ENCODE measurements at regions not wholly inside any gene's neighbourhood (a gene's known extent, or its start where the extent isn't known, plus 50 kb on each side); places are given as distances from the start of the nearest gene placed in this dataset.

DNA sequence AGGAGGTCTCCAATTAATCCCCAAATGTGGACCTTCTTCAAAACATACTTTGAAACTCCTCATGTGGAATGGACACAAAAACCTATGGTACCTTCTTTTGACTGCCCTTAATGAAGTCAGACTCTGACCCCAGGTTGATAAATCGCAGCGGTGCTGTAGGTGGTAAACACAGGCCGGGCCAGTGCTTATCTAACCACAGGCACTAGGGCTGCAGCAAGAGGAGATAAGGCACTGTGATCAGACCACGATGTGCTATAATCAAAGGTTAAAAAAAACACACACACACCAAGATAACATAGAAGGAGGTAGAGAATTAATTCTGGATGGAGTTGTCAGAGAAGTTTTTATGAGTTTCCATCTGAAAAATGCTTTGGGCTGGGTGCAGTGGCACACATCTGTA, 52.3 kb upstream of the SIPA1L2 start:
- no peak for DNase-seq

DNA sequence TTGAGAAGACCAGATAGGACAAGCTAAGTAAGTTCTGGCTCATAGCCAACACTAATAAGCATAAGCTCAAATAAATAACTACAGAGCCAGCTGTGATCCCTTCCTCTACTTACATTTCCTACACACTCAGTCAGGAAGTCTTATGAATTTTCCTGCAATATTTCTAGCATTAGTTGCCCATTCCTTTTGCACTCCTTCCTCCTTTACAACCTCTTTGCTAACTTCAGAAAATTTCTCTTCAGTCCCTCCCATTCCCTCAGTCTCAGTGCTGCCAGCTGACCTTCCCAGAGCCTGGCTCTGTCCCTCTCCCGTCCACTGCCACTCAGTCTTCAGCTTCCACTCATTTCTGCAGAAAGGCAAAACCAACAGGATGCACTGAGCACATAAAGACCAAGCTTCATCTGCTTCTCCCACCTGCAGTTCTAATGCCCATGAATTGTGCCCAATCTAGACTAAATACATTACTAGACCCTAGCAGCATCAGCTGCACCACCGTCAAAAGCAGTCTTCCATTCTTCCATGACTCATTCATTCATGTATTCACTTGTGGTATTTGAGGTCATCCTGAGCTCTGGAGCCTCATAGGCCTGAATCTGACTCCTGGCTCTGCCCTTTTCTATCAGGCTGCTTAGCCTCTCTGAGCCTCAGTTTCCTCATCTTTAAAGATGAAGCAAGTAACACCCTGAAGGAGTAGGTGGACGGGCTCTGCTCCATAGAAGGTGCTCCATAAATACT, 54.6 kb upstream of the SIPA1L2 start:
- DNase-seq: peak; percentile 52

DNA sequence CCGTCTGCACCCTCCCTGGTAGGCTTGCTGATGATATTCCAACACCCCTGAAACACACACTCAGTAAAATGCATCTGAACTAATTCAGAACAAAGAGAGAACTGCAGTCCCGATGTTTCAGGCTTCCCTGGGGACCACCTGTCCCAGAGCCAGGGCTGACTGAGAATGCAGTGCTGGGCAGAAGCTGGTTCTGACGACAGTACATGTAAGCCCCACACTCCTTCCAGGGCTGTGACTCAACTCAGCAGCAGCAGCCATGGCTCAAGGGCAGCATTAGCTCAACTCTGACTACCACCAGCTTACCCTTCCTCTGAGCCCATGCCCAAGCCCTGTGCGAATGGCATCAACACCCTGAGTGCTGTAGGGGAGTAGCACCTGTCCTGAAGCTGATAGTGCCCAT, 56.4 kb upstream of the SIPA1L2 start:
- no peak for DNase-seq

DNA sequence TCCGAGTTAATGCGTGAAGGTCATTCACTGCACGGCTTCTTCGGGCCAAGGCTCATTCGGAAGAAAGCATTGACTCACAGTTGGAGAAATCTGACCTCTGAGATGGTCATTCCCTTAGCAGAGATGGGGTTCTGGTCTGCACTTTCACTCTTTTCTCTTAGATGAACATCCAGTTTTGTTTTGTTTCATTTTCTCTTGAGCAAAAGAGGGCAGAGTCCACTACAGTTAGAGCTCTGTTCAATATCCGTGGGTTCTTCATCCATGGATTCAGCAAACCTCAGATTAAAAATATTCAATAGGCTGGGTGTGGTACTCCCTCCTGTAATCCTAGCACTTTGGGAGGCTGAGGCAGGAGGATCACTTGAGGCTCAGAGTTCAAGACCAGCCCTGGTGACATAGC, 57.4 kb upstream of the SIPA1L2 start:
- DNase-seq: no peak

DNA sequence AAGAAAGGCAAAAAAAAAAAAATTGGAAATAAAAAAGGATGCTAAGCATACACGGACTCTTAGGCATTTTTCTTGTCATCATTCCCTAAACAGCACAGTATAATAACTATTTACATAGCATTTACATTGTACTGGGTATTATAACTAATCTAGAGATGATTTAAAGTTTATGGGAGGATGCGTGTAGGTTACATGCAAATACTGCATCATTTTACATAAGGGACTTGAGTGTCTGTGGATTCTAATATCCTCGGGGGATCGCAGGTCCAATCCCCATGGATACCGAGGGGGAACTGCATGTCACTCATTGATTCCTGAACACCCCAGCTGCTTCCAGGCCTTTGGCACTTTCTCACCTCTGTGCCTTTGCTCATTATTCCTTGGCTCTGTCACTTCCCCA, 57.8 kb upstream of the SIPA1L2 start:
- no peak for DNase-seq

DNA sequence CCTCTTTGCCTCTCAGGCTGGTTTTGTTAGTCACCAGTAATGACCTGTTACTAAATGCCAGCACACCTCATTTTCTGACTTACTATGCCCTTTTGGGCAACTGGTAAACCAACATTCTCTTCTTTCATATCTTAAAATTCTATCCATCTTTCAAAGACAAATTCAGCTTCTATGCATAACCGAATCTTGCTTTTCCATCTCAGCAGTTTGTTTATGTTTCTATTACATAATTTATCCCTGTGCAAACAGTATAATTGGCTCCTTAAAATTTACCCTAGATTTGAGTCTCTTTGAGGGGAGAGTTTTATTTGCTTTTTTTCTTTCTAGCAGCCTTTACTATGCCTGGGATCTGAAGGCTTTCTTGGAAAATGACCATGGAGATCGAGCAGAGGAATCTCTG, 58.5 kb upstream of the SIPA1L2 start:
- no peak for DNase-seq

DNA sequence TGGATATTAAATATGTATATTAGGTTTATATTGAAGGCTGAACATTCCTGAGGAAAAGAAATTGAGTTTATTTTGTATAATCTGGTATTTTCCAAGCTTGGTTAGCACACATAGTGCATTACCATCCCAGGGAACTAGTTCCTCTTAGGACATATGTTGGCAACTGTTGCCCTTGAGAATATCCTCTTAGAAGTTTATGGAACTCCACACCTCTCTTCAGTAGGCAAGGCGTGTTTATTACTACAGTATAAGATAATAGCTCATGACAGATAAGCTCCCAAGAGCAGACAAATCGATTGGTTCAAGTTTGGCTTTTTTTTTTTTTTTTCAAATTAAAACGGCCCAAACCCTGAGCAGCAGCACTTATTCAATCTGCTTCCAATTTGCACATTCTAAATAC, 59.8 kb upstream of the SIPA1L2 start:
- DNase-seq: no peak

DNA sequence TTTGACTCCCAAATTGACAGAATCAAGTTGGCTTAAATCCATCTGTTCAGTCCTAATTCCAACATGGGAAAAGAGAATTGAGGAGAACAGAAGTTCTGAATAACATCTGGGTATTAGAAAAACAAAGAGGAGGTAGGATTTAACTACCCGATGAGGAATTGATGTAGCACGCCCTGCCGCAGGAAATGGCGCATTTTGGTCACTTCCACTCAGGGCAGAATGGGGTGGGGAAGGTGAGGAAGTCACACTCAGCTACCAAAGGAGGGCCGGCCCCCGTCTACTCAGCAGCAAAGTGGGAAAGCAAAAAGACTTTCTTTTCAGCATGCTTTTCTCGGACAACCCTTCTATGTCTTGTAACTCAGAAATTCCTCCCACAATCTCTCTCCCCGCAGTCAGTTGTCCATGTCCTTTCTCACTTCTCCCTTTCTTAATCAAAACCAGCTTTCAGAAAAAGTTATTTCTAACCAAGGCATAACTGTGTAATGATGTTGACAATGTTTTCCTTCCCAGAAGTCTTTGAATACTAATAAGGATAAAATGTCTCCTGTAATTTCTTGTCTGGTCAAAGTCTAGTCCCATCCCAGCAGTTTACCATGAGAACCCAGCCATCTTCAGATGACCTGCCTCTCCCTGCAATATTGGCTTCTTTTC, 60.5 kb upstream of the SIPA1L2 start:
- DNase-seq: no peak

DNA sequence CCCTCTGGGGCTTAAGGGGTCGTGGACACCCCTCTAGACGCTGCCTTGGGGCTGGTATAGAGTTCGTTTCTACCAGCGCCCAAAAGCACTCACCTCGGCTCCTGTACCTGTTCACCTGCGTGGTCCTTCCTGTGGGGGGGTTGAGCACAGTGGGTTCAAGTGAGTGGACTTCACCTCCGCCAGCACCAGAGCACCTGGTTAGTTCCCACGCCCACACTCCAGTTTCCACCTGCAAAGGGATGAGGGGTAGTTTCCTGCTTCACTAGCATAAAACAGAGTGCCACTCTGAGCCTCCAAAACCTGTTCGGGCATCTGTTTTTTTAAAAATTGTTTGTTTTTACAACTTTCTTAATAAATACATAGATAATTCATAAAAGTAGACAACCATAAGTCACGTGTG, 64.5 kb upstream of the SIPA1L2 start:
- no peak for DNase-seq

DNA sequence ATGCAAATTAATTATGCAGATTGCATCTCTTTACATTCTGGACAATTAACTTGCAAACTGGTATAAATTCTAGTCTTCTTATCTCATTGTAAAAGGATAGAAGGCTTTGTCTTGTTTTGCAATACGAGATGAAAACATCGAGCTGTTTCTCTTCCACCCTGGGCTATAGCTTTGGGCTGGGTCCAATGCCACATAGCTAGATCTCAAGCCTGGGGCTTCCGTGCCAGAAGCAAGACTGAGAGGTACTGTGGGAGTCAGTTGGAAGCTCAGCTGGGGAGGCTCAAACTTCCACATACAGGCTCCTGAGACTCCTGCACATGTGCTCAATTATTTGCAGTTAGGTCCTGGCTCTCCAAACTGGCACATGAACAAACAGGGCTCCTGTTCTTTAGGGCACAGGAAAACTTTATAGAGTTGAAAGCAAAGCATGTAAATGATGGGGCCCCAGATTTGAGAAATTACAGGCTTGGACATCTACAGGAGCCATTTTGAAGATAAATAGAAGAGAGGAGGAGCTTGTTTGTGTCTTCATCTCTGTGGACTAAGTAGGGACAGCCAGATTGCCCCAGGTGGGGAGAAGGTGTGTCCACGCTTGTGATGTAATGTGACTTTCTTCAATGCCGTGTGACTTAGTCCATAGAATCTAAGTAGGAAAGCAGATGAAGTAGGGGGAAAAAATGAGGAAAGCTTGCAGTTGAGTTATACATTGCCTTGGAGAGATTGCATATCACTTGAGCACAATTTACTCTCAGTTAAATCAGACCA, 65.9 kb upstream of the SIPA1L2 start:
- DNase-seq: no peak

DNA sequence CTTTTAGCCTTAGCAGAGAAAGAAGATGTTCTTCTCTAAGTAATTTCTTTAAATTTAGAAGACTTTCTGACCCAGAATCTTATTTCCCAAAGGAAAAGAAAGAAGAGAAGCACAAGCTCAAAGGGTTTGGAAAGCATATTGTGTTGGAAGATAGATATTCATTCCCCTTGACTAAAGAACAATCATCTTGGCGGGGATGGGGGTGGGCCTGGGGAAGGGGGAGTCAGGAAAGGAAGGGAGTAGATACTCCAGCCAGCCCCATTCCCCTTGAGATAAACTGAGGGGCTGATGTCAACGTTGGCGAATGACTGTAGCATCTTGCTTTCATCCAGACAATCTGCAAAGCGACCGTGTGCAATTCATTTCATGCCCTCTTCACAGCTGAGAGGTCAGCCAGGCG, 66.5 kb upstream of the SIPA1L2 start:
- DNase-seq: no peak

DNA sequence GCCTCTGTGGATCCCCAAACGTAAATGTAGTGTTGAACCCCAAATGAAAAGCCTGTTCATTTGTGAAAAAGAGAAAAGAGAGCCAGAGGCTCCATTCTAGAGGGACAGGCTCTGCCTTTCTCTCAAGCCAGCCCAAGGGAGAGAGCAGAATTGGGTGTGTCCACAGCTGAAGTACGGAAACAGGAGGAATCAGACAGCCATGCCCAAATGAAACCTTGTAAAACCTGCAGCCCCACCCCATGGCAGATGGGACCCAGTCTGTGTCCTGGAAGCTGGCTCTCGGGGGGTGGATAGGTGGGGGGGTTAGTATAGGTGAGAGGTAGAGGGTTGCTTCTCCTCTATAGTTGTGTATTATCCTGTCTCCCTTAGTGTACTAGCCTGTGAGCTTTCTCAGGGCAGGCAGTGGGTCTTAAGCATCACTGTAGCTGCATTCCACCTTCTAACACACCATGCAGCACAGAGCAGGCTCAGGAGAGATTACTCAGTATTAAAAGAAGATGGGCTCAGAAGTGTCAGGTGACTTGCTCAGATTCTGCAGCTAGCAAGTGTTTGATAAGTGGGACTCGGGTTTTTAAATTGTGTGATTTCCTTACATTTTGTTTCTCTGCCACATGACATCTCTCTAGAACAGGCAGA, 67.4 kb upstream of the SIPA1L2 start:
- no peak for DNase-seq

DNA sequence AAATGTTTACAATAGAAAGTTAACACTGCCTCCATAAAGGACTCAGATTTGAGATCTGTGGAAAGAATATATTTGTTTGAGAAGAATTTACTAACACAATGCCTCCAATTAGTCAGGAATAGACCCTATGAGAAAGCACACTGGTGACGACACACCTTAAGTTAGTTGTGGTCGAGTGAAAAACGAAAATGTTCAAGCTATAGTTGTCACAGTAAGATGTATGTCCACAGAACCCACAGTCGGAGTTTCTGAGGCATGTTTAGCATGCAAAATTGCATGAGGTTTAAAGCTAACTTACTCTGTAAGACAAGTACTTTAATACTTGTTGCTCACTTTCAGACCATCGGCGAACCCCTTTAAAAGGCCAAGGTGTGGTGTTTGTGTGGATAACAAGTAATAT, 69.9 kb upstream of the SIPA1L2 start:
- DNase-seq: no peak

DNA sequence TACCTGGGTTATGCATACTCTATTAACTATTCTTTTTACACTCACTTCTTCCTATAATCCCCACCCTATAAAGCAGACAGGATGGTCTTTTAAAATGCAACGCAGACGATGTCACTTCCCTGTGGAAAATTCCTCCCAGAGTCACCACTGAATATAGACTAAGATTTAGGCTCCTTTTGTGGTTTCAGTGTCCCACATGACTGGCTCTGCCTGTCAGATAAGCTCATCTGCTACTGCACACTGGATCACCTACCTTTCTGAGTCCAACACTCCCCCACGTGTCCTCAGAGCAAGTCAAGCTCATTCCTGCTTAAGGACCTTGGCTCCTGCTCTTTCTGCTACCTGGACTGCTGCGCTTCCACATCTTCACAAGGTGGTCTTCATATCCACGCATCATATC, 73.0 kb upstream of the SIPA1L2 start:
- no peak for DNase-seq

DNA sequence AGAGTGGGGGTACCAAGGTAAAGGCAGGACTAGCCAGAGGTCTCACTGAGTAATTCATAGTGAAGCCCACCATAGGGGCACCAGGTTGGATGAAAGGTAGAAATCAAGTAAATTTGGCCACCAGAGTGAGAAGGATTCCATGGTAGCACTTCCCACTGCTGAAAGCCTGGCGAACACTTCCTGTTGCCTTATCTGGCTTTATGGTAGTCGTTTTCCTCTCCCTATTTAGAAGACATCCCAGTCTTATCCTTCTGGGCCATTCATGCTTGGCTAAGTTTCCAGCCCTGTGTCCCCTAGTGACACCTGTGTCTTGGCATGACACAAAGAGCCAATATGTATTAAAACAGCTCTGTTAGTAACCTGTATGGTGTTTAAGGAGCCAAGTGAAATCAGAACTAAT, 74.3 kb upstream of the SIPA1L2 start:
- DNase-seq: no peak

DNA sequence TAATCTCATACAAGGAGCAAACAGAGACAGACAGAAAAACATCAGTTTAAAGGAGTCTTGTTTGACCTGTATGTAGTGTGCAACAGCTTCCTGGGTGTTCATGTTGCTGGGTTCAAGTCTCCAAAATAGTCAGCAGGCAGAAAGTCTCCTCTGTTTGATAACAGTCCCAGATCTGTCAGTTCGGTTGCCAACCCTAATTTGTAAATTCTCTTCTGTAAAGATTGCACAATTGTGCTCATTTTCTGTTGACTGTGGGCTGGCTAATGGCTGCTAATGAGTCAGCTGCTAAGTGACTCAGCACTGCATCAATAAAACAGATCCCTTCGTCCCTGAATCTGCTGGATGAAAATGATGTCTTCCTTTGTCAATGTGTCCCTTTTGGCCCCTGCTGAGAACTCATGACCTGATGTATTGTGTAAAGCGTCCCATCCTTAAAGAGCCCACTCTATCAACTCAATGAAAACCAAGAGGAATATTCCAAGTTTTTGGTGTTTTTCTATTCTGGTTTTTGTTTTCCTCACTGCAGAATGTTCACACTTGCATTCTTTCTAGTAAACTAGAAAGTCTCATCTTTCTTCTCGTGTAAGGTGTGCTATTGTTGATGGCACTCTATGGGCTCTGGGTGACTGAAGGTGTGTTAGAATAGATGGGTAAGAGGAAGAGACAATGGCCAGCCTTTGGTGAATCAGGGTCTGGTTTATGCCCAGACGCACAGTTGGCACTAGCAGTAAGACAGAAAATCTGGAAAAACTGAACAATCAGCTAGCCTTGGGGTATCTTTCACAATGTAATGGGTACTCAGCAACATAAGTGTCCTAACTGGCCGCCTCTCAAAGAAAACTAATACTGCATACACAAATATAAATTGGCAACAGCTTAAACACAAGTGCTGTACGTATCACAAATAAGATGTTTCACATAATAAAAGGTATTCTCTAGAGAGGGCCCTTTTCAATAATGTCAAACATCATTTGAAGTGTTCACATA, 75.1 kb upstream of the SIPA1L2 start:
- DNase-seq: no peak

DNA sequence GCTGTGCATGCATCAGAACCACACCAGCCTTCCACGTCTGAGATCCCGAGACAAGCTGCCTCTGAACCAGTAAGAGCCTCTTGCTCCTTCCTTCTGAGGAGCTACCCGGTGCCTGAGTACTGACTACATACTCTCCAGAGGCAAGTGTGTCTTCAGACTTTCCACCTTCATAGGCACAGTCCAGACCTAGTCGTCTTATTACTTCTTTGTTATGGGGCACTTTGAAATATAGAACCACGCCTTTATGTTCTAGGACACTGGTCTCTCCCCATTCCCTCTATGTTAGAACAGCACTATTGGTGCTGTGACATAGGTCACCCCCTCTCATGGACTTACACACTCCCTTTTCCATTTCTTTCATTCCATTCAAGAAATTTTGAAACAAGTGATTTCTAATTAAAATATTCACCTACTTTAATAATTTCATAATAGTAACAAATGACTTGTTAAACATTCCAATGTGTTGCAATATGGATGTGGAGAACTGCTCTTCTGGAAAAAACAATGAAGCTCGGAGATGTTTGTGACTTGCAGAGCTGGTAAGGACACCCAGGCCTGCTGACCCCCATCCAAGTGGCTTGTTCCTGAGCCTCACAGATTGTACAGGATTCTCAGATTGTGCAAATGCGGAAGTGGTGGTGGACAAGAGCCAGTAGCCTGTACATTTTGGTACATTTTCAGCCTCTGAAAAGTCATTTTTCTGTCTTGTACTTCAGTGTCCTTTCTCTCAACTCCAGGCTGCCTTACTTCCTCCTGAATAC, 76.1 kb upstream of the SIPA1L2 start:
- no peak for DNase-seq

DNA sequence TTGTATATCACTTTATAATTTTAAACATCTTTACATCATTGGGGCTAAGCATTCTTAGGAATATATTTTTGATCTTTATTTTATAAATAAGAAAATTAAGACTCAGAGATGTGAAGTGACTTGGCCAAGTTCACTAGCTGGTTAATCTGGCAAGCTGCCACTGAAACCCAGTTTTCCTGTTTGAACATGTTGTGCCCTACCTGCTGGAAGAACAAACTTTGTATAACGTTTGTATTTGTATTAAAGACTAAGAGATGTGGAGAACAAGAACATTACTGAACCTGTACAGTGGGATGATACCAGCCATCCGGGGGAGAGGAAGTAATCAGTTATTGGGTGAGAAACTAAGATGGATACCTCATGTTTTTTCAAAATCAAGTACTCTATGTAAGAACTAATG, 77.2 kb upstream of the SIPA1L2 start:
- DNase-seq: no peak

DNA sequence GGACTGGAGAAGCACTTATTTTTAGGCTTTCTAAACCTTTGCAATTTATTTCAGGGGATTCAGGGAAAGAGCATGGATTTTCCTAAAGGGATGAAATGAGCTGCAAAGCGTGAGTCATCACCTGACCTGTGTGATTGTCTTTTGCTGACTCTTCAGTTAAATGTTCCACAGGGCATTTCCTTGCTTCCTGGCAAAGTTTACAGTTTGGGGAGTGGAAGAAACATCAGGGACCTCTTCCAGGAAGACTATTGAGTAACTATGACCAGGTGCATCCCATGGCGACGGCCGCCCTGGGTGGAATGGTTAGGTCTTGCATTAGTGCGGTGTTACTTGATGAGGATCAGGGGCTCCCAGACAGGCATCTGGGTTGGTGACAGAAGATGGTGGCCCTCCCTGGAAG, 79.5 kb upstream of the SIPA1L2 start:
- DNase-seq: no peak

DNA sequence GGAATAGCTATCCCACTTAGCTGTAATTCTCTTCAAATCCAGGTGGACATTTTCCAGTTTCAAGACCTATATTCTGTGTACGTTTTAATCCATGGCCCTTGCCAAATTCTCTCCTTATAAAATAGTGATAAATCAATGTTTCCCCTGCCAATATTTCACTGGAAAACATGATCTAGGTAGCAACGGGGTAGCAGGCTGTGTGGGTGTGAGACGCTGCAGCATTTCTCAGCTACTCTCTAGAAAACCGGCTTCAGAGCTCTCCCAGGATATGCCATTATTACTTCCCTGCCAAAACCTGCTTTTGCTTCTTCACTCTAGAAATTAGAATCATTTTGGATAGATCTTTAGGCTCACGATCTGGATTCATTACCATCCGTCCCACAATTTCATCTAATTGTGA, 82.1 kb upstream of the SIPA1L2 start:
- DNase-seq: no peak

DNA sequence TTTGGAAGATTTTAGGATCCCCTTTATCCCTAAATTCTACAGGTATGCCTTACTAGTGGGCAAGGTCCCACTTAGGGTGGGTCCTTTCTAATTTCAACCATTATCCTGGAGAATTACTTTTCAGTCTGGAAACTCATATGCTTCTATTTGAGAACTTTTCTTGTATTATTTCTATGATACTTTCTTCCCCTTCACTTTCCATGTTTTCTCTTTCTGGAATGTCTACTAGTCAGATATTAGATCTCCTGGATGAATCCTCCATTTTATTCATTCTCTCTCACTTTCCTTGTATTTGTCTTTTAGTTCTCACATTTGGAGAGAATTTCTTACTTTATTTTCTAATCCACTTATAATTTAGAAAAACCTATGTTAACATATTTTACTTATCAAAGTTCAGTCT, 83.9 kb upstream of the SIPA1L2 start:
- DNase-seq: no peak

DNA sequence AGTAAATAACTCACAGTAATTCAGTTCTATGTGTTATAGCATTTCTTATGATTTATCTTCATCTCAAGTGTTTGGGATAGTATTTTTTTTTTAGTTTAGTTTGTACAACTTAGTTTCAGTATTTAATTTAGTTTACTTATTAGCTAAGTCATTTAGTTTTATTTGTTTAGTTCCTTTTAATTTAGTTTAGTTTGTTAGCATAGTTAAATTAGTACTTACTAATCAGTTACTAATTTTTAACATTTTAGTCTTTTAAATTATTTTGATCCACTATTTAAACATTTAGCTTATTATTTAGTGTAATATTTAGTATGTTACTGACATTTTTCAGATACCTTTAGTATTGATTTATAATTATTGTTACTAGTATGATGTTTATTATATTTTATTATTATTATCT, 85.2 kb upstream of the SIPA1L2 start:
- DNase-seq: no peak
